ENCODE measurements at regions not wholly inside any gene's neighbourhood (a gene's known extent, or its start where the extent isn't known, plus 50 kb on each side); places are given as distances from the start of the nearest gene placed in this dataset.

DNA sequence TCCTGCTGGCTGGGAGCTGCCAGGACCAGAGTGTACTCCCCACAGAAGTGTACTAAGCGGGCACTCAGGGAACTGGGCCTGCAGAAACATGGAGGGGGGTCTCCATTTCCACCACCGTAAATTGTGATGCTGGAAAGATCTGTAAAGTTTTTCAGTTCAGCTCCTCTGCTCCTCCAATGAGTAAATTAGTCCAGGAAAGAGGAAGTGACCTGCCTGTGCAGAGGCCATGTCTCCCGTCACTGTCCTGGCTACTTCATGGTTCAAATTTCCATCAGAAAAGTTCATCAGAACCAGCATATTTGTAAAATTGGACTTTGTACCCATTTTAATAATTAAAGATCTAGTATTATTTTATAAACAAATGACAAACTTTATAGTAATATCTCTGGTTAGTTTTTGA lies 226.7 kb upstream of the THBS1 start:
- TF ChIP-seq SUZ12 (IDR thresholded peaks at IDR 0.05; ENCODE audit: extremely low read depth, insufficient read depth, insufficient read length) (no peak), ZNF274 (IDR thresholded peaks at IDR 0.05; ENCODE audit: low read depth, low read length) (no peak)
